ENCODE measurements at regions not wholly inside any gene's neighbourhood (a gene's known extent, or its start where the extent isn't known, plus 50 kb on each side); places are given as distances from the start of the nearest gene placed in this dataset.
"Not testable (repeated sequence)": the region's sequence is repeated elsewhere in the genome, so short reads cannot be mapped to it uniquely, and the experiment has no call there.

- H3K4me3 ChIP-seq (ENCODE audit: low read depth, low read length) = no peak overlapping the region
- no peak for DNase-seq (ENCODE audit: low read depth)
- TF ChIP-seq CTCF (IDR thresholded peaks at IDR 0.05; ENCODE audit: insufficient read depth, low read depth, low read length, missing control alignments) = no peak
Observed at GRCh38 chr12:9326085-9326484, 117.9 kb upstream of the PZP start.

GRCh38 chr12:9325471-9325870, 117.3 kb upstream of the PZP start:
- no peak for TF ChIP-seq CTCF (IDR thresholded peaks at IDR 0.05; ENCODE audit: insufficient read depth, low read depth, low read length, missing control alignments)
- no peak overlapping the region for H3K4me3 ChIP-seq (ENCODE audit: low read depth, low read length)
- no peak for DNase-seq (ENCODE audit: low read depth)

GRCh38 chr12:9324782-9325181, 116.6 kb upstream of the PZP start:
- DNase-seq (ENCODE audit: low read depth) = no peak
- H3K4me3 ChIP-seq (ENCODE audit: low read depth, low read length) = no peak overlapping the region
- no peak for TF ChIP-seq CTCF (IDR thresholded peaks at IDR 0.05; ENCODE audit: insufficient read depth, low read depth, low read length, missing control alignments)

GRCh38 chr12:9323144-9323681, 115.0 kb upstream of the PZP start:
- TF ChIP-seq CTCF (IDR thresholded peaks at IDR 0.05; ENCODE audit: insufficient read depth, low read depth, low read length, missing control alignments) = no peak
- H3K4me3 ChIP-seq (ENCODE audit: low read depth, low read length) = no peak overlapping the region
- DNase-seq (ENCODE audit: low read depth) = no peak

GRCh38 chr12:9319842-9320173, 111.6 kb upstream of the PZP start:
- no peak overlapping the region for H3K4me3 ChIP-seq (ENCODE audit: low read depth, low read length)
- DNase-seq (ENCODE audit: low read depth) = no peak
- no peak for TF ChIP-seq CTCF (IDR thresholded peaks at IDR 0.05; ENCODE audit: insufficient read depth, low read depth, low read length, missing control alignments)

- DNase-seq (ENCODE audit: low read depth) = peak; percentile 20
- H3K4me3 ChIP-seq (ENCODE audit: low read depth, low read length) = no peak overlapping the region
- TF ChIP-seq CTCF (IDR thresholded peaks at IDR 0.05; ENCODE audit: insufficient read depth, low read depth, low read length, missing control alignments) = peak; percentile 32
Observed at GRCh38 chr12:9319044-9319841, 111.0 kb upstream of the PZP start.

- DNase-seq (ENCODE audit: low read depth); H3K4me3 ChIP-seq (ENCODE audit: low read depth, low read length): not testable (repeated sequence)
Observed at GRCh38 chr12:9313479-9313878, 105.3 kb upstream of the PZP start.

GRCh38 chr12:9312406-9313392, 104.5 kb upstream of the PZP start:
- not testable (repeated sequence) for H3K4me3 ChIP-seq (ENCODE audit: low read depth, low read length); DNase-seq (ENCODE audit: low read depth)

- DNase-seq (ENCODE audit: low read depth); H3K4me3 ChIP-seq (ENCODE audit: low read depth, low read length): not testable (repeated sequence)
Observed at GRCh38 chr12:9311454-9311853, 103.3 kb upstream of the PZP start.

- DNase-seq (ENCODE audit: low read depth); H3K4me3 ChIP-seq (ENCODE audit: low read depth, low read length): not testable (repeated sequence)
Observed at GRCh38 chr12:9310645-9311044, 102.5 kb upstream of the PZP start.

- DNase-seq (ENCODE audit: low read depth) = peak; percentile 79
- not testable (repeated sequence) for H3K4me3 ChIP-seq (ENCODE audit: low read depth, low read length)
Observed at GRCh38 chr12:9309749-9310148, 101.6 kb upstream of the PZP start.

Measured in GM12865 (cell line).